Ovary (tissue), 3 donors: ENCODE measurements at regions not wholly inside any gene's neighbourhood (a gene's known extent, or its start where the extent isn't known, plus 50 kb on each side); places are given as distances from the start of the nearest gene placed in this dataset.

Experiments
- POLR2A ChIP-seq: fragments of 450-650 bp; IDR thresholded peaks from one replicate; pipeline ENCODE4 v1.6.1; 2017; ENCODE audit warnings: antibody characterized with exemption, mild to moderate bottlenecking, moderate library complexity
- TF ChIP-seq, protein P1 (sequence below), 3 donors: fragments of 450-650 bp in 2 of 3; fragments of 200-600 bp in 1 of 3; IDR thresholded peaks; one replicate each; pipeline versions ENCODE4 v1.5.1 to v1.8.0; 2016 to 2022; ENCODE audit warnings: antibody characterized with exemption in 3 of 3, mild to moderate bottlenecking in 1 of 3
- donor health status: DM: no; HTN: no; CAD: no.

DNA sequence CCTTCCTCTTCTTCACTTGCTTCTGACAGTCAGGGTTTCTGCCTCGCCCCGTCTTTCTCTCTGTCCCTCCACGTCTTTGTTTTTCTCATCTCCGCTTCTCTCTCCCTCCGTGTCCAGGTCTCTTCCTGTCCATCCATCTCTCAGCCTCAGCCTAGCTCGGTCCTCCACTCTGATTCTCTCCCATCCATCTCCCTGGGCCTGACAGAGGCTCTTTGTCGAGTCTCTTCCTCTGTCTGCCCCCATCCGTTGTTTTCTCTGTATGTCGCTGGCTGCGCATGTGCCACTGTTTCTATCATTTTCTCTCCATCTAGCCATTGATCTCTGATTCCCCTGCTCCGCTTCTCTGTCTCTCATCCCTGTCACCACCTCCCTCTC lies 328.9 kb upstream of the TBX3 start:
- TF ChIP-seq, protein P1, sequence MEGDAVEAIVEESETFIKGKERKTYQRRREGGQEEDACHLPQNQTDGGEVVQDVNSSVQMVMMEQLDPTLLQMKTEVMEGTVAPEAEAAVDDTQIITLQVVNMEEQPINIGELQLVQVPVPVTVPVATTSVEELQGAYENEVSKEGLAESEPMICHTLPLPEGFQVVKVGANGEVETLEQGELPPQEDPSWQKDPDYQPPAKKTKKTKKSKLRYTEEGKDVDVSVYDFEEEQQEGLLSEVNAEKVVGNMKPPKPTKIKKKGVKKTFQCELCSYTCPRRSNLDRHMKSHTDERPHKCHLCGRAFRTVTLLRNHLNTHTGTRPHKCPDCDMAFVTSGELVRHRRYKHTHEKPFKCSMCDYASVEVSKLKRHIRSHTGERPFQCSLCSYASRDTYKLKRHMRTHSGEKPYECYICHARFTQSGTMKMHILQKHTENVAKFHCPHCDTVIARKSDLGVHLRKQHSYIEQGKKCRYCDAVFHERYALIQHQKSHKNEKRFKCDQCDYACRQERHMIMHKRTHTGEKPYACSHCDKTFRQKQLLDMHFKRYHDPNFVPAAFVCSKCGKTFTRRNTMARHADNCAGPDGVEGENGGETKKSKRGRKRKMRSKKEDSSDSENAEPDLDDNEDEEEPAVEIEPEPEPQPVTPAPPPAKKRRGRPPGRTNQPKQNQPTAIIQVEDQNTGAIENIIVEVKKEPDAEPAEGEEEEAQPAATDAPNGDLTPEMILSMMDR (IDR thresholded peaks at IDR 0.05) = no peak
- no peak for TF ChIP-seq POLR2A
